ENCODE measurements at regions not wholly inside any gene's neighbourhood (a gene's known extent, or its start where the extent isn't known, plus 50 kb on each side); places are given as distances from the start of the nearest gene placed in this dataset.

DNA sequence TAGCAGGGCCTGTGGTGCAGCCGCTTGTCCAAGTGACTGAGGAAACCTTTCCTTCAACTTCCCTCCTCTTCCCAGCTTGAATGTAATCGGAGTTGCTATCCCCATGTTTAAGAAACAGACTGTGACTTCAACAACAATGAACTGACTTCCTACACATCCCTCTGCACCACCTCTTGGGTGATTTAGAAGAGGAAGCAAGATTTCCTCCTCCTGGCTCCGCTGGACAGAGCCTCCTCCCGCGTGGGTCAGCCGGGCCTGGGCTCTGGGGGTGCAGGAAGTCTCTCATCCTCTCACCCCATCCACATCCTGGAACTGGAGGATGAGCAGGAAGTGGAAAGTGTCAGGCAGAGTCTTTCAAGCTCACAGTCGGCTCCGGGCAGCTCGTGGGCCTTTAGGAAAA, 84.3 kb downstream of the GATA6 start:
- Histone ChIP-seq H3K36me3 (no peaks in the 10 kb centered on the region), H3K4me1 (replicated peaks) (no peaks in the 10 kb centered on the region), H3K9me3 (no peaks in the 10 kb centered on the region), H3K27ac (no peak overlapping the region), H3K4me3 (no peak overlapping the region), H3K27me3 (replicated peaks; ENCODE audit: insufficient read depth) (no peaks in the 10 kb centered on the region)
- no peak for DNase-seq (ENCODE audit: low spot score)
- TF ChIP-seq POLR2A (IDR thresholded peaks at IDR 0.05) (no peak), CTCF (IDR thresholded peaks at IDR 0.05) (no peak), POLR2AphosphoS5 (IDR thresholded peaks at IDR 0.05) (no peak)
- intact Hi-C loops (cut with DNase I), result no loop called here
- whole genome bisulfite sequencing, result 46% methylated on average over 9 of the region's 9 CpGs

DNA sequence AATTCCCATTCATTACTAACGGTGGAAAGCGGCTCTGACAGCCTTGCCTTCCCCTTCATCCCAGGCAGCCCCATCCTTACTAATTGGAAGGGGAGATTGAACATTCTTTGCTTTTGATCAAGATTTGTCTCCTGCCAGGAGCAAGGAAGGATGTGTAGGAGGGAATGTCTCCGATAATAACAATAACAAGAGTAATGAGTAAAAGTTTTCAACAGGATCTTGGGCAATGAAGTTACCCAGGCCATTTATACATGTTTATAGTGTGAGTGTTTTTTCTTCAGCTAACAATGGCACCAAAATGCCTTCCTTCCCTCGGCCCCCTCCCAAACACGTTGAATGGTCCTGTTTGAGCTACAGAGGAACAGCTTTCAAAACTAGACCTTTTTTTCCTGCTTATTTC, 83.8 kb downstream of the GATA6 start:
- intact Hi-C loops (cut with DNase I), result no loop called here
- Histone ChIP-seq H3K36me3 (no peaks in the 10 kb centered on the region), H3K9me3 (no peaks in the 10 kb centered on the region), H3K4me3 (no peak overlapping the region), H3K27me3 (replicated peaks; ENCODE audit: insufficient read depth) (no peaks in the 10 kb centered on the region), H3K27ac (no peak overlapping the region), H3K4me1 (replicated peaks) (no peaks in the 10 kb centered on the region)
- TF ChIP-seq CTCF (IDR thresholded peaks at IDR 0.05) (no peak), POLR2A (IDR thresholded peaks at IDR 0.05) (no peak), POLR2AphosphoS5 (IDR thresholded peaks at IDR 0.05) (no peak)
- WGBS, result 78% methylated on average over 5 of the region's 5 CpGs
- no peak for DNase-seq (ENCODE audit: low spot score)

Data from prostate gland (tissue), 2 donors.